Kidney epithelial cell (primary cell): ENCODE measurements at regions not wholly inside any gene's neighbourhood (a gene's known extent, or its start where the extent isn't known, plus 50 kb on each side); places are given as distances from the start of the nearest gene placed in this dataset.

ENCODE experiments used
- DNase-seq: peaks from one replicate; pipeline ENCODE4 v3.0.0-alpha.2; 2010; ENCODE audit warnings: low read depth
- H3K27me3 ChIP-seq: 2 replicates; pipeline ENCODE4 v1.6.0; 2011; ENCODE audit warnings: low read length; ENCODE audit not compliant: control insufficient read depth, insufficient read depth
- H3K36me3 ChIP-seq: 2 replicates; pipeline ENCODE4 v1.5.1; 2011; ENCODE audit warnings: low read length; ENCODE audit not compliant: control insufficient read depth, insufficient read depth
- H3K4me3 ChIP-seq: 2 replicates; pipeline ENCODE4 v1.5.1; 2011; ENCODE audit warnings: low read depth, mild to moderate bottlenecking, control low read depth, low read length
- CTCF ChIP-seq: IDR thresholded peaks from 2 replicates; pipeline ENCODE4 v1.5.1; 2011; ENCODE audit warnings: mild to moderate bottlenecking, moderate library complexity, low read length, control low read depth, inconsistent platforms; ENCODE audit not compliant: insufficient read depth, poor library complexity, severe bottlenecking

- DNase-seq, result no peak
- H3K27me3 ChIP-seq, result no peaks in the 10 kb centered on the region
- no peaks in the 10 kb centered on the region for H3K36me3 ChIP-seq
- no peak overlapping the region for H3K4me3 ChIP-seq
- no peak for TF ChIP-seq CTCF
These were observed 622.2 kb downstream of the BRD1 start for GRCh38 chr22:49205483-49205800.

- no peaks in the 10 kb centered on the region for H3K27me3 ChIP-seq
- H3K36me3 ChIP-seq, result no peaks in the 10 kb centered on the region
- no peak for TF ChIP-seq CTCF
- no peak overlapping the region for H3K4me3 ChIP-seq
- DNase-seq, result no peak
These were observed 622.8 kb downstream of the BRD1 start for GRCh38 chr22:49204599-49205482.

- DNase-seq, result no peak
- TF ChIP-seq CTCF, result no peak
- Histone ChIP-seq H3K36me3 (no peaks in the 10 kb centered on the region), H3K27me3 (no peaks in the 10 kb centered on the region), H3K4me3 (no peak overlapping the region)
These were observed 623.6 kb downstream of the BRD1 start for GRCh38 chr22:49203859-49204598.

- no peak for DNase-seq
- Histone ChIP-seq H3K36me3 (no peaks in the 10 kb centered on the region), H3K4me3 (no peak overlapping the region), H3K27me3 (no peaks in the 10 kb centered on the region)
- no peak for TF ChIP-seq CTCF
These were observed 624.4 kb downstream of the BRD1 start for GRCh38 chr22:49203091-49203858.

- DNase-seq, result no peak
- TF ChIP-seq CTCF, result no peak
These were observed 625.4 kb downstream of the BRD1 start for GRCh38 chr22:49202226-49202625.

More at GRCh38 chr22:49202226-49202625, 625.4 kb downstream of the BRD1 start:
- no peaks in the 10 kb centered on the region for H3K36me3 ChIP-seq
- no peaks in the 10 kb centered on the region for H3K27me3 ChIP-seq
- H3K4me3 ChIP-seq, result no peak overlapping the region
